GM23248 (cell line): ENCODE measurements at regions not wholly inside any gene's neighbourhood (a gene's known extent, or its start where the extent isn't known, plus 50 kb on each side); places are given as distances from the start of the nearest gene placed in this dataset.

Experiments used
- EZH2 ChIP-seq: fragments of 200-600 bp; sonication (generic); IDR thresholded peaks from 2 replicates; pipeline ENCODE4 v1.6.1; 2018; ENCODE audit warnings: antibody characterized with exemption, mild to moderate bottlenecking; ENCODE audit not compliant: insufficient read depth, poor library complexity, severe bottlenecking
- EZH2phosphoT487 ChIP-seq: fragments of 200-600 bp; sonication (generic); IDR thresholded peaks from 2 replicates; pipeline ENCODE4 v1.6.1; 2018; ENCODE audit warnings: antibody characterized with exemption, moderate library complexity, mild to moderate bottlenecking, low read depth; ENCODE audit not compliant: insufficient read depth

GRCh38 chr11:131027491-131027890 is 111.2 kb upstream of the SNX19 start:
- no peak for TF ChIP-seq EZH2
- no peak for TF ChIP-seq EZH2phosphoT487
